ENCODE measurements at regions not wholly inside any gene's neighbourhood (a gene's known extent, or its start where the extent isn't known, plus 50 kb on each side); places are given as distances from the start of the nearest gene placed in this dataset.

- TF ChIP-seq CTCF (conservative IDR thresholded peaks at IDR 0.05; ENCODE audit: low read depth, low read length) (no peak), EZH2phosphoT487 (IDR thresholded peaks at IDR 0.05; ENCODE audit: borderline replicate concordance, low read length) (no peak), EZH2 (IDR thresholded peaks at IDR 0.05; ENCODE audit: low read length, unreplicated experiment) (no peak)
These were observed 369.8 kb downstream of the SEMA3D start for GRCh38 chr7:84817016-84817415.

All from PC-3 (cell line).